Large intestine (tissue), 3 donors: ENCODE measurements at regions not wholly inside any gene's neighbourhood (a gene's known extent, or its start where the extent isn't known, plus 50 kb on each side); places are given as distances from the start of the nearest gene placed in this dataset.

Experiments
- DNase-seq, 2 donors: peaks; one replicate each; pipeline versions ENCODE4 v3.0.0 to v3.0.0-alpha.2; 2013
- H3K27ac ChIP-seq: one replicate; pipeline ENCODE4 v1.5.1; 2013; ENCODE audit warnings: low read length
- H3K27me3 ChIP-seq: 2 replicates; pipeline ENCODE4 v1.6.1; 2013; ENCODE audit warnings: low read length; ENCODE audit not compliant: control insufficient read depth, insufficient read depth
- H3K36me3 ChIP-seq: 2 replicates; pipeline ENCODE4 v1.6.1; 2013; ENCODE audit warnings: low read length; ENCODE audit not compliant: control insufficient read depth, insufficient read depth
- H3K4me1 ChIP-seq: one replicate; pipeline ENCODE4 v1.6.1; 2013; ENCODE audit warnings: low read length; ENCODE audit not compliant: control insufficient read depth, insufficient read depth
- H3K4me3 ChIP-seq: one replicate; pipeline ENCODE4 v1.5.1; 2013; ENCODE audit warnings: low read length
- H3K9me3 ChIP-seq: one replicate; pipeline ENCODE4 v1.6.1; 2013; ENCODE audit warnings: mild to moderate bottlenecking, low read depth, low read length, moderate library complexity; ENCODE audit not compliant: control insufficient read depth
- WGBS: methylation state at CpG from one replicate; pipeline ENCODE4 v1.1.5; 2013; ENCODE audit warnings: low lambda C conversion rate; ENCODE audit not compliant: insufficient coverage; 5-methylcytosine and 5-hydroxymethylcytosine counted together

DNA sequence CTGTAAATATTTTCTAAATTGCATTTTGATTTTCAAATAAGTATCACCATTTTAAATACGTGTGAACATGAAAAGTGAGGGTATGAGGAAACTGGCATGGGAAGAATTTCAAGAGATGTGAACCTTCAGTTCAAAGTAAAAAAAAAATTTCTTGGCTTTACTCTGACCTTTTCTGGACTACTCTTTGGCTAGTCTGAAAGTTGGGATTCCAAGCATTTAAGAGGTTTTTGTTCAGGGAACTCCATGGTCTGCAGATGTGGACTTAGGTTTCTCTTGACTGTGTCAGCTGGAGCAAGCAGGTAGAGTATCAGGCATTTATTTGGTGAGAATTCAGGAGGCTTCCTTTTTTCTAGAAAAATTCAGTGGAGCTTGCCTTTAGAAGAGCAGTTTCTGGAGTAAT lies 311.6 kb downstream of the LRIG3 start:
- Histone ChIP-seq H3K36me3 (no peaks in the 10 kb centered on the region), H3K4me1 (no peaks in the 10 kb centered on the region), H3K27ac (no peak overlapping the region), H3K9me3 (no peaks in the 10 kb centered on the region), H3K4me3 (no peak overlapping the region), H3K27me3 (no peaks in the 10 kb centered on the region)
- DNase-seq: no peak
- 89% methylated on average over 1 of the region's 1 CpG for WGBS

DNA sequence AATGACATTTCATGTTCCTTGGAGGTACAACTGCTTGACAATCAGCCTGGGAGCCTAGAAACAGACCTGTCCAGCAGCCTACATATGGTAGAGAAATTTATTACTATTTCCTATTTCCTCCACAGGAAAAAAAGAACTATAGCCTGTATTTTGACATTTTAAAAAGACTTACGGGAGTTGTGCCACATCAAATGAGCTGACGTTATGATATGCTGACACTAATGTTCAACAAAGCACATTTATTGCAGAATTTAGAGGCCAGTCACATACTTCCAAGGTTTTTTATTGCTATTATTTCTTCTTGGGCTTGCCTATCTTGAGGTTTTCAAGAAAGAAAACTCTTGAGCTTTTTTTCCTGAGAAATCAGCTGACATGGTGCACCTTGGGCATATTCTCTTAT lies 305.3 kb downstream of the LRIG3 start:
- no peaks in the 10 kb centered on the region for H3K27me3 ChIP-seq
- no peak overlapping the region for H3K4me3 ChIP-seq
- H3K36me3 ChIP-seq: no peaks in the 10 kb centered on the region
- peaks cover 2% of the 10 kb centered on the region for H3K9me3 ChIP-seq
- 50% methylated on average over 1 of the region's 2 CpGs for WGBS
- no peak overlapping the region for H3K27ac ChIP-seq
- DNase-seq: peak; percentile 16 to 23
- H3K4me1 ChIP-seq: no peaks in the 10 kb centered on the region

DNA sequence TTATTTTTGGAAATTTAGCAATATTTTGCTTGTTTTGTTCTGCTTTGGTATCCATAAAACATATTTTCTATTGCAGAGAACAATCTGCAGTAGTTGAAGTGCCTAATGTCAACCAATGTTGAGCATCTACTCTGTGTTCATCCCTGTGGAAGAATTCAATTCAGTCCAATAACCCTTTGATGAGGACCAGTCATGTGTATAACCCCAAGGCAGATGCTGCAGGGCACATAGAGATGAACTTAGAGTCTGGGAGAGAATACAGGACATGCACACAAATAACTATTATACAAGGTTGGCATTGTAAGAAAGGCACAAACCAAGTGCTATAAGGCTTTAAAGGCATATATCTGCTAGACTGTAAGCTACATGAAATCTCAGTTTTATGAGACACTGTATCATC lies 304.7 kb downstream of the LRIG3 start:
- Histone ChIP-seq H3K27ac (no peak overlapping the region), H3K9me3 (peaks cover 2% of the 10 kb centered on the region), H3K36me3 (no peaks in the 10 kb centered on the region), H3K4me1 (no peaks in the 10 kb centered on the region), H3K27me3 (no peaks in the 10 kb centered on the region), H3K4me3 (no peak overlapping the region)
- no peak for DNase-seq

DNA sequence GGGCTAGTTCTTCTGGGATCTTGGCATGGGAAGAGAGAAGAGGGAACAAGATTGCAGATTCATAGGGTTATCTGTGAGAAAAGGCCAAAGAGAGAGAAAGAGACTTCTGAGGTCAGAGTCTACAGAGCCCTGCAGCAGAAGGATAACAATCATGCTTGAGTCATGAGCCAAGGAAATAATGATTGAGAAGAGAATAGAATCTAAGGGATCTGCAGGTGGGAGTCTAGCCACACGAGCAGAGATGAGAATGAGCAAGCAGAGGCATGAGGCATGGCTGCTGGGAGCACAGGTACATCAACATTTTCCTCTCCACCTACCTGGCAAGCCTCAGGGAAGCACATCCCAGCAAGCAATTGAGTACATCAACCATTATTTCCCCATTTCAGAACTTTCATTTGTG lies 303.7 kb downstream of the LRIG3 start:
- Histone ChIP-seq H3K4me3 (no peak overlapping the region), H3K4me1 (no peaks in the 10 kb centered on the region), H3K36me3 (no peaks in the 10 kb centered on the region), H3K27me3 (no peaks in the 10 kb centered on the region), H3K9me3 (peaks cover 2% of the 10 kb centered on the region), H3K27ac (no peak overlapping the region)
- DNase-seq: no peak
- no CpG with 5 or more reads among the region's 1 CpG for WGBS

DNA sequence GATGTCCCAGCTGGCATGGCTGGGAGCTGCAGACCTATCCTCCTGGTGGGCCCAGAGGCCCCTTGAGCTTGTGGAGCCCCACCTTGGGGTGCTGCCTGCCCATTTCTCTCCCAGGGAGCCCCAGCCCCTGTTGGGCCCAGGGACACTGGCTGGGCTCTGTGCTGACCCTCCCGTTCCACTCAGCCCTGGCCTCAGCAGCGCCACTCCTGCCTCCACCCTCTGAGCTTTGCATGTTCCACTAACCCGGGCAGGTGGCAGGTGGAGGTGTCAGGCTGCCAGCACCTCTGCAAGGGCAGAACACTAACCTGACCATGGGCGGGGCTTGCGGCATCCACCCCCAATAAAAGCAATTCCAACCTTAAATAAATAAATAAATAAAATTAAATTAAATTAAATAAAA lies 299.2 kb downstream of the LRIG3 start:
- no CpG with 5 or more reads among the region's 5 CpGs for WGBS
- no peak overlapping the region for H3K27ac ChIP-seq
- no peak overlapping the region for H3K4me3 ChIP-seq
- no peaks in the 10 kb centered on the region for H3K27me3 ChIP-seq
- H3K36me3 ChIP-seq: no peaks in the 10 kb centered on the region
- H3K4me1 ChIP-seq: no peaks in the 10 kb centered on the region
- no peak for DNase-seq
- peaks cover 2% of the 10 kb centered on the region for H3K9me3 ChIP-seq

DNA sequence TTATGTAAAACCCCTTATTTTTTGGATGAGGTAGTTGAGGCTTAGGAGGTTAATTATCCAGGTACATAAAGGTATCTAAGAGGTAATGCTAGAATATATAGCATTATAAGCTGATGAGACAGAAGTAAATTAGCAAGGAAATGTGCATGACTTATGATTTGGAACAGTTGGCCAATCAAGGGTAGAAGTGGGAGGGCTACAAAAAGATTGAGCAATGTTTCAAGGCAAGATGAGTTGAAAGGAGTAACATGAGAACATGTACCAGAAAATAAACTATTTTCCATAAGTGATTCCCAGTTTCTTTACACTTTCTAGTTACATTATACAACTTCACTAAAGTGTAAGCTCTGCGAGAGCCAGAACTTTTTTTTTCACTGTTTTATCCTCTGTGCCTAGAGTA lies 290.9 kb downstream of the LRIG3 start:
- 78% methylated on average over 1 of the region's 1 CpG for WGBS
- Histone ChIP-seq H3K4me3 (no peak overlapping the region), H3K27me3 (no peaks in the 10 kb centered on the region), H3K27ac (no peak overlapping the region), H3K4me1 (no peaks in the 10 kb centered on the region), H3K36me3 (no peaks in the 10 kb centered on the region), H3K9me3 (no peaks in the 10 kb centered on the region)
- DNase-seq: no peak

DNA sequence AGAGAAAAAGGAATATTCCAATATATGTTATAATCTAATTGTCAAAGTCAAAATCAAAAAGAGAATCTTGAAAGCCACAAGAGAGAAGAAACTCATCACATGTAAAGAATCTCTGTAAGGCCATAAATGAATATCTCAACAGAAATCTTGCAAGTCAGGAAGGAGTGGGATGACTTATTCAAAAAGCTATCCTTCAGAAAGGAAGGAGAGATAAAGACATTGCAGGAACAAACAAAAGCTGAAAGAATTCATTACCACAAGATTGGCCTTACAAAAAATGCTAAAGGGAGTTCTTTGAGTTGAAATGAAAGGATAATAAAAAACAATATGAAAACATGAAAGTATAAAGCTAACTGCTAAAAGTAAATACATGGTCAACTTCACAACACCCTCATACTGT lies 286.8 kb downstream of the LRIG3 start:
- DNase-seq: no peak
- H3K27me3 ChIP-seq: no peaks in the 10 kb centered on the region

DNA sequence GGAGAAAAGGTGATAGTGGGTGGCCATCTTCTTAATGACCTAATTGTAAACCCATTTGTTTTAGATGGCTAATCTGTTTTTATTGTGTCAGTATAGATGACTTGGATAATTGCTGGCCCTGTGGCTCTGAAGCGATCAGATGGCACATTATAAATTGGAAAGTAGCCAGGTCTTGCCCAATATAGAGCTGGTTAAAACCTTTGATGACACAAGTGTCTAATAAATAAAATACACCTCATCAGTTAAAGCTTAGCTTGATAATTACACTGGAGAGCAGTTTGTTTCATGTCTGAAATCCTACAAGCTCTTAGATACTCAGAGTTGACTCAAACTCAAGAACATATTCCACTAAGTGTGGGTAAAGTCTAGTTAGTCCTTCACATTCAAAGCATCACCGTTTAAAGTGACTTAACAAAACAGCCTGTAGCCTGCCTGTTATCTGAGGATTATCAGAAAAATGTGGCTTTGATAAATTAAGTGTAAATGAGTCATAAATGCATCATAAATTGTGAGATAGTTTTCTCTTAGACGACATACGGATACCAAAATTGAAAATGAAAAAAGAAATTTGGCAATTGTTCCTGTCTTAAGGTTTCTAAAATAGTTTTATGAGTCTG lies 280.9 kb downstream of the LRIG3 start:
- no peak for DNase-seq
- Histone ChIP-seq H3K9me3 (peaks cover 2% of the 10 kb centered on the region), H3K4me3 (no peak overlapping the region), H3K4me1 (no peaks in the 10 kb centered on the region), H3K27ac (no peak overlapping the region), H3K36me3 (no peaks in the 10 kb centered on the region), H3K27me3 (no peaks in the 10 kb centered on the region)
- 11% methylated on average over 2 of the region's 4 CpGs for WGBS

More for the DNA sequence above, 286.8 kb downstream of the LRIG3 start:
- no peaks in the 10 kb centered on the region for H3K4me1 ChIP-seq
- peaks cover 2% of the 10 kb centered on the region for H3K9me3 ChIP-seq
- no peak overlapping the region for H3K4me3 ChIP-seq
- H3K27ac ChIP-seq: no peak overlapping the region
- H3K36me3 ChIP-seq: no peaks in the 10 kb centered on the region

DNA sequence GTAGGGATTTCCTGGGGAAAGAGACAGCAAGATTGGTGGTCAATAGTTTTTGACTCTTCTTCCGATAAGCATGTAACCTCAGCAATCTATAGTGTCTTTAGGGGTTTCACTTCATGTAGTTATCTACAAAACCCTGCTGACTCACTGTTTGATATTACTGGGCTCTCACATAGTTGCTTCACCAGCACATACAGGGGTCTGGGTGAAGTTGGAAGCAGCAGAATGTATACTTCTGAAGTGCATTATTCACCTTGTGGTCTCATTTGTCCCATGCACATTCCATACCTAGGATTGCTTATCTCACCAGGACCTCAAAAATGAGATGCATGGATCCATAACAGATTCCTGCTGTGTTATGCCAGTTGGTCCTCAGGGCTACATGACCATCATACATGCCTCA lies 280.0 kb downstream of the LRIG3 start:
- Histone ChIP-seq H3K36me3 (no peaks in the 10 kb centered on the region), H3K27me3 (no peaks in the 10 kb centered on the region), H3K4me1 (no peaks in the 10 kb centered on the region), H3K4me3 (no peak overlapping the region), H3K27ac (no peak overlapping the region), H3K9me3 (no peaks in the 10 kb centered on the region)
- WGBS: no CpG with 5 or more reads among the region's 1 CpG
- DNase-seq: no peak

DNA sequence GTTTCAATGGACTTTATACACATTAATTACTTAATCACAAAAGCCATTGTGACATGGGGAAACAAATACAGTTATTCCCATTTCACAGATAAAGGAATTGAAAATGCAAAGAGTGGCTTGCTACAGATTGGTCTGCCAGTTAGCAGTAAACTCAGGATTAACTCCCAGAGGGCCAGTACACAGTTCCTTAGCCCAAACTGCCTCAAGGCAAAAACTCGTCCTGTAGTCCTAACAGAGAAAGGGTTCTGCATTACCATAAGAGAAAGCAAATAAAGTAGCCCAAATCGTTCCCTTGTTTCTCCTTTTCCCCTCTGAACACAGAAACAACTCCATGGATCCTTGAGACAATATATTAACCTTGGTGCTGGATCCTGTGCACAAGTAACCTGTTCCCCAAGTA lies 274.4 kb downstream of the LRIG3 start:
- Histone ChIP-seq H3K4me3 (no peak overlapping the region), H3K27me3 (no peaks in the 10 kb centered on the region), H3K4me1 (no peaks in the 10 kb centered on the region), H3K27ac (no peak overlapping the region), H3K36me3 (no peaks in the 10 kb centered on the region), H3K9me3 (no peaks in the 10 kb centered on the region)
- no CpG with 5 or more reads among the region's 2 CpGs for WGBS
- DNase-seq: no peak

DNA sequence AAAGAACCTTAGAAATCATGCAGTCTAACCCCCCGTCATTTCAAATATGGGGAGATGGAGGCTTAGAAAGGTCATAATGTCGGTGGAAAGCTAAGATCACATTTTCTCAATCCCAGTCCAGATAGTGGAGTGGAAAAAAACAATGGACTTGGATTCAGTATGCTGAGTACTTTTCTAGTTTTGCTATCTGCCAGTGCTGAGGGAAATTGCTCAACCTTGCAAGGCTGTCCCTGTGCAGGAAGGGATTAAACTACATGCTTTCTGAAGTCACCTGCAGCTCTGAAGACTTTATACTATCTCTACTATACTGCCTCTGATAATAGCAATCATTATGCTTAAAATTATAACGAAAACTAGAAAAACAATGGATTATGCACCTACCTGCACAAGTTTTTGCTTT lies 272.8 kb downstream of the LRIG3 start:
- Histone ChIP-seq H3K4me1 (no peaks in the 10 kb centered on the region), H3K4me3 (no peak overlapping the region), H3K27me3 (no peaks in the 10 kb centered on the region), H3K36me3 (no peaks in the 10 kb centered on the region), H3K27ac (no peak overlapping the region), H3K9me3 (no peaks in the 10 kb centered on the region)
- WGBS: 57% methylated on average over 1 of the region's 3 CpGs
- DNase-seq: peak; percentile 5 to 15
